NCI-H460 (cell line): ENCODE measurements at regions not wholly inside any gene's neighbourhood (a gene's known extent, or its start where the extent isn't known, plus 50 kb on each side); places are given as distances from the start of the nearest gene placed in this dataset.

Experiments used
- DNase-seq: peaks from one replicate; pipeline ENCODE4 v3.0.0-alpha.2; 2016; ENCODE audit warnings: low read depth; ENCODE audit errors: extremely low read depth

- DNase-seq: no peak
Measured at GRCh38 chr7:132072873-132073272, 503.4 kb downstream of the PLXNA4 start.

- DNase-seq: no peak
Measured at GRCh38 chr7:132072165-132072564, 504.1 kb downstream of the PLXNA4 start.

GRCh38 chr7:132069306-132069705 is 507.0 kb downstream of the PLXNA4 start:
- no peak for DNase-seq

DNA sequence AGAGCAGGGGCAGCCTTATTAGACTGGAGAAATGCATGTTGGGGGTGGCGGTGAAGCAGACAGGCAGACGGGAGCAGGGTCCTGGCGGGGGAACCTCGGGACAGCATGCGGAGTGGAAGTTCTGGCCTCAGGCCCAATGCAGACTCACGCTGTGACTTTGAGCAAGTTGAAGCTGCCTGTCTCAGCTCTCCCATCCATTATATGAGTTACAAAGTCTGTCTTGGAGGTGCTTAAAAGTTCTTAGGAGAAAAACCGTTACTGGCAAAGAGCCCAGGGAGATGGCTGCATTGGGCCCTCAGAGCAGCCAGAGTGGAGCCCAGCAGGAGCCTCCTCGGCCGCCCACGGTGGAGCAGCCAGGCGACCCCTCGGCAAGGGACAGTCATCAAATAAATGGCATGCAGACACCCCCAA is 509.5 kb downstream of the PLXNA4 start:
- no peak for DNase-seq

GRCh38 chr7:132065989-132066603 is 509.7 kb upstream of the PODXL start:
- DNase-seq: no peak

GRCh38 chr7:132065193-132065988 is 509.0 kb upstream of the PODXL start:
- peak; percentile 26 for DNase-seq

GRCh38 chr7:132063800-132064199 is 507.4 kb upstream of the PODXL start:
- DNase-seq: no peak

- no peak for DNase-seq
Measured at GRCh38 chr7:132061937-132062336, 505.5 kb upstream of the PODXL start.

- no peak for DNase-seq
Measured at GRCh38 chr7:132059141-132059540, 502.7 kb upstream of the PODXL start.

DNA sequence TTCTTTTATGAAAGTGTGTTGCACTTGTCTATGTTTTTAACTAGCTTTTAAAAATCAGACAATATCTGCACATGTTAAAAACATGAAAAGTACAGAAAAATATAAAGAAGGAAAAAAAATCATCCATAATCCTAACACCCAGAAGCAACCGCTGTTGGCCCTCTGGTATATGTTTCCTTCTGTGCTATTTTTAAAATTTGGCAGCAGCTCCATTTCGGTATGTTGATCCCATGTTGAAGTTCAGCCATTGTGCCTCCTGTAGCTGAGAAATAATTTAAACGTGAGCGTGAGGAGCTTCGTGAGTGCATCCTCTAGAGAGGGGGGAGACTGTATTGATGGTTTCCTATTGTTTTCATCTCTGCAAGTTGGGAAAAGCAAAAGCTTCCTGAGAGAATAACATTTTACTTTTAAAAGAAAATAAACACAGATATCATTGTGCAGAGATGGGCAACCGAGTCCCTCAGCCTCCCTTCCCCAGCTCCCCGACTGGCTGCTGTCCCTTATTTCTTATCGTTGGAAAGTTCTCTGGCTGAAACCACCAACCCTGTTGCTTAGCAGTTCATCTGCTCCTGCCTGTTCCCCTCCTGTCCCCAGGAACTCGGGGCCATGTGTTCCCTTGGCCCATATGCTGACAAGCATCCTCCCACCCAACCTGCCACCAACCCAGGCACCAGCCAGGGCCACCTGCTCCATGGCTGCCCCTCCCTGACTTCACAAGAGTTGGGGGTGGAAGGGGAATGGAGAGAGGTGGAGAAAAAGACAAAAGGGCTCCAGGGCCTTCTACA is 499.1 kb upstream of the PODXL start:
- DNase-seq: no peak

- DNase-seq: no peak
Measured at GRCh38 chr7:132053871-132054270, 497.4 kb upstream of the PODXL start.

- DNase-seq: no peak
Measured at GRCh38 chr7:132051311-132051710, 494.9 kb upstream of the PODXL start.

DNA sequence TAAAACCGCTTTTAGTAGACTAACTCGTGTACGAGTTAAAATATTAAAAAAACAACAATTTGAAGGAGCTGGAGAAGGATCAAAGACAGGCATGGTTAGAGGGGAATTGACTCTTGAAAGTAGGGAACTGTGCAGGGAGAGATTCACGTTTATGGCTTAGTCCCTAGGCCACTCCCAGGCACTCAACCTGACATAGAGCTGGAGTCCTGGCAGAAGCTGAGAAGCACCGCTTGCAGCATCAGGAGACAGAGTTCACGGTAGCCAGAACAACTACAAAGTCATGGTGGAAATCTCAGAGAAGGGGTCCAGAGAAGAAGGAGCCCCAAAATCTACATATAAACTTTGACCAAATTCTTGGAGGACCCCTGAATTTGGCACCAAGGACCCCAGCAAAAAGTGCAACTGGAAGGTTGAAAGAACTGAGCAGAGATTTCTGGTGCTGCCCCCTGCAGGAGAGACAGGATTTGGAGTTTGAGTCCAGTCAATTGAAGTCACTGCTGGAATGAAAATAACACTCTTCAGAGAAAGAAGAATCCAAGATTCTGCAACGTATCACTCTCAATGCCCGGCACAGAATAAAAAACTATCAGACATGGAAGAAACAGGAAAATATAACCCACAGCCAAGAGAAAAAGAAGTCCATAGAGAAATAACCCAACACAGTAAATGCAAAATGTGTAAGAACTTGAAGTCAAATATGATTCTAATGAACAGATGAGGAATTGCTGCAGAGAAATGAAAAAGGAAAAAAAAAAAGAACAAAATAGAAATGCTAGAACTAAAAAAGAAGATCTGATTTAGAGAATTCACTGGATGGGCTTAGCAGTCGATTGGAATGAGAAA is 493.3 kb upstream of the PODXL start:
- DNase-seq: peak; percentile 35

DNA sequence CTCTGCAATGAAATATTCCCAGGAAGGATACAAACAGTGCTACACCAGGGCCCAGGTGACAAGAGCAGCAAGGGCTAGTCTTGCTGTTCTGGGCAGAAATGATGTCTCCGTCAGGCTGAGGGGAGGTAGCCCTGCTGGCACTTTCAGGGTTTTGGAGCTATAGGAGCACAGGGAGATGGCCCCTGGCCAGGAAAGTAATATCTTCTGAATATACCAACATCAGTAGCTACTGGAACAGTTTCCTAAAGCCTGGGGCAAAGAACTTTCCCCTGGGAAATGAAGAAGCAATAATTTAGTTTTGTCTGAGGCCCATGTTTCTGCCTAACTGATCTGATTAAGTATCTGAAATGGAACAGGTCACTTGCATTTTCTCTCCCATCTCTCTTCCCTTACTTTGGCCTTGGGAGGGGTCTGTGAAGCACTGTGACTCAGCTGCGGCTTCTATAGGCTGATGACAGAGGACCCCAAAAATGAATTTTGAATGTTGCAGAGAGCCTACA is 489.1 kb upstream of the PODXL start:
- DNase-seq: no peak

DNA sequence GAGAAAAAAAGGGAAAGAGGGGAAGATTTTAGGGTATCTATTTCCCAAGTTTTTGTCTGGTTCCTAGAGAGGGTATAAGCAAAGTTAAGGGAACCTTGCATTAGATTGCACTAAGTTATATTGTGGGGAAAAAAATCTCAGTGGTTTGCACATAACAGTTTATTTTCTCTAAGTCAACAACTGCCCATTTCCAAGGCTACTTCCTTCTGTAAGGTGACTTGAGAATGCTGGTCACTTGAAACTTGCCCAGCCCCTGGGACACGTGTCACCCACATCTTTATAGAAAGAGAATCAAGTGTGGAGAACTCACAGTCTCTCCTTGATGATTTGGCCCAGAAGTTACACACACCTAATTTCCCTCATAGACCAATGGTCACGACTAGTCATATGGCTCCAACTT is 488.6 kb upstream of the PODXL start:
- no peak for DNase-seq

DNA sequence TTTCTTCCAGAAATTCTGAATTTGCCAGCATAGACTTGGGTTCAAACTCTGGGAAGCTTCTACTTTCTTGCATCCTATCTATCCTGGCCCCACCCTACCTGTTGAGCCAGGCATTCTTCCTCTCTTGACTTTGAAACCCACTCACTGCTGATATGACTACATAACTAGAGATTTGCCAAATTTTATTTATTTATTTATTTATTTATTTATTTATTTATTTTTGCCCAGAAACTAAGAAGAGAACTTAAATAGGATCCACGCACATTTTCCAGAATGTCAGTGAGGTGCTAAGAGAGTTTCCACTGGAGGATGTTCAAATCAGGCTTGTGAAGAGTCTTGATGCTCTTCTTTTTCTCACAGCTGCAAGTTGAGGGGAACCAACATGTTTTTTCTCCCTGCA is 487.8 kb upstream of the PODXL start:
- no peak for DNase-seq

DNA sequence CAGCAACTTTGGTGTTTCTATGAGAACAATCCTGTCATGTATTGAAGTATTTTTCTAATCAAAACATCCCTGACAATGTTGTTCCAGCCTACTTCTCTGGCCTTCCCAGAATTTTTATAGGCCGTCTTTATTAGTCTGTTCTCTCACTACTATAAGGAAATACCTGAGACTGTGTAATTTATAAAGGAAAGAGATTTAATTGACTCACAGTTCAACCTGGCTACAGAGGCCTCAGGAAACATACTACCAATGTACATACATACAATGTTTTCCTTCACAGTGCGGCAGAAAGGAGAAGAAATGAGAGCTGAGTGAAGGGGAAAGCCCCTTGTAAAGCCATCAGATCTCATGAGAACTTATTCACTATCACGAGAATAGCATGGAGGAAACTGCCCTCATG is 484.7 kb upstream of the PODXL start:
- no peak for DNase-seq

- no peak for DNase-seq
Measured at GRCh38 chr7:132035517-132036362, 479.3 kb upstream of the PODXL start.

GRCh38 chr7:132034748-132035416 is 478.5 kb upstream of the PODXL start:
- DNase-seq: no peak
